Endothelial cell of umbilical vein (primary cell): ENCODE measurements at regions not wholly inside any gene's neighbourhood (a gene's known extent, or its start where the extent isn't known, plus 50 kb on each side); places are given as distances from the start of the nearest gene placed in this dataset.
A peak's percentile ranks its signal among the peaks of the same experiment; 100 is the strongest.

Experiments
- BruUV-seq: library from RNA; stranded (reverse); fragments of 400-500 nt; replicated peaks from 2 replicates; lab custom pipeline; 2021; lab: Mats Ljungman, UMichigan
- CTCF ChIA-PET: fragments of 300-600, 350-600 bp; sonication (Branson Sonifier 250); formaldehyde crosslinking; loops from one replicate; lab custom pipeline; 2021; ENCODE audit warnings: antibody characterized with exemption, inconsistent platforms; lab: Charles Lee
- POLR2A ChIA-PET: fragments of 300-600, 350-600 bp; sonication (Branson Sonifier 250); formaldehyde crosslinking; loops from one replicate; lab custom pipeline; 2021; ENCODE audit warnings: antibody characterized with exemption, inconsistent platforms; lab: Charles Lee
- DNase-seq: peaks from one replicate; pipeline ENCODE4 v3.0.0-alpha.2; 2011; ENCODE audit warnings: low read depth, low spot score
- FAIRE-seq: peaks from 2 replicates; lab custom pipeline; 2011; peaks lifted over from hg19 to GRCh38; lab: Jason Lieb, UNC
- H2AFZ ChIP-seq: 2 replicates; pipeline ENCODE4 v1.6.0; 2012; ENCODE audit warnings: low read depth, low read length, control low read depth, inconsistent platforms
- H3K27ac ChIP-seq: 2 replicates; pipeline ENCODE4 v1.5.1; 2011; ENCODE audit warnings: low read depth, mild to moderate bottlenecking, control low read depth, low read length, moderate library complexity; ENCODE audit not compliant: insufficient read depth
- H3K27me3 ChIP-seq, 2 experiments: 2 replicates each; pipeline versions ENCODE4 v1.6.0 to v1.6.1; 2011; ENCODE audit warnings: low read length in 2 of 2, mixed read lengths in 1 of 2; ENCODE audit not compliant: control insufficient read depth in 2 of 2, insufficient read depth in 2 of 2
- H3K36me3 ChIP-seq, 2 experiments: 2 replicates in 1 of 2; 3 replicates in 1 of 2; pipeline ENCODE4 v1.5.1; 2011; ENCODE audit warnings: low read length in 2 of 2, mild to moderate bottlenecking in 1 of 2, moderate library complexity in 1 of 2; ENCODE audit not compliant: control insufficient read depth in 2 of 2, insufficient read depth in 2 of 2; ENCODE audit errors: extremely low read depth in 1 of 2
- H3K4me1 ChIP-seq: 3 replicates; pipeline ENCODE4 v1.5.1; 2011; ENCODE audit warnings: mild to moderate bottlenecking, low read length; ENCODE audit not compliant: control insufficient read depth, insufficient read depth; ENCODE audit errors: extremely low read depth
- H3K4me2 ChIP-seq: 2 replicates; pipeline ENCODE4 v1.6.1; 2011; ENCODE audit warnings: low read length, control low read depth, mixed read lengths; ENCODE audit not compliant: insufficient read depth
- H3K4me3 ChIP-seq, 3 experiments: fragments of 200-600 bp in 1 of 3; sonication (generic), shearing (Covaris generic) in 1 of 3; replicated peaks in 1 of 3; 2 replicates each; pipeline ENCODE4 v1.5.1; 2011 to 2016; ENCODE audit warnings: control low read depth in 3 of 3, low read length in 3 of 3, mild to moderate bottlenecking in 2 of 3, inconsistent platforms in 1 of 3, low read depth in 1 of 3, moderate library complexity in 1 of 3; ENCODE audit not compliant: insufficient read depth in 1 of 3
- H3K79me2 ChIP-seq: 2 replicates; pipeline ENCODE4 v1.6.0; 2012; ENCODE audit warnings: low read length, inconsistent platforms; ENCODE audit not compliant: control insufficient read depth, insufficient read depth
- H3K9ac ChIP-seq: replicated peaks from 2 replicates; pipeline ENCODE3; 2011; ENCODE audit warnings: low read length, control low read depth; ENCODE audit not compliant: insufficient read depth; ENCODE audit errors: extremely low read depth
- H3K9me1 ChIP-seq: replicated peaks from 3 replicates; pipeline ENCODE4 v1.6.0; 2011; ENCODE audit warnings: mild to moderate bottlenecking, low read length; ENCODE audit not compliant: control insufficient read depth, insufficient read depth; ENCODE audit errors: extremely low read depth
- H3K9me3 ChIP-seq: replicated peaks from 2 replicates; pipeline ENCODE4 v1.5.1; 2012; ENCODE audit warnings: low read length, inconsistent platforms; ENCODE audit not compliant: control insufficient read depth, insufficient read depth
- H4K20me1 ChIP-seq: replicated peaks from 2 replicates; pipeline ENCODE3; 2011; ENCODE audit warnings: mild to moderate bottlenecking, low read length; ENCODE audit not compliant: control insufficient read depth, insufficient read depth; ENCODE audit errors: extremely low read depth
- EZH2 ChIP-seq: IDR thresholded peaks from 2 replicates; pipeline ENCODE4 v1.6.1; 2012; ENCODE audit warnings: borderline replicate concordance, low read depth, mild to moderate bottlenecking, moderate library complexity, low read length, inconsistent platforms; ENCODE audit not compliant: severe bottlenecking
- FOS ChIP-seq: IDR thresholded peaks from 2 replicates; pipeline ENCODE4 v1.6.1; 2011; ENCODE audit warnings: mild to moderate bottlenecking, low read length, moderate library complexity, borderline replicate concordance; ENCODE audit not compliant: insufficient read depth
- GATA2 ChIP-seq: IDR thresholded peaks from 2 replicates; pipeline ENCODE4 v1.7.0; 2011; ENCODE audit warnings: low read depth, mild to moderate bottlenecking, moderate library complexity, mixed read lengths, low read length; ENCODE audit not compliant: insufficient read length, insufficient read depth
- JUN ChIP-seq: IDR thresholded peaks from 2 replicates; pipeline ENCODE4 v1.6.1; 2011; ENCODE audit warnings: borderline replicate concordance, low read depth; ENCODE audit not compliant: insufficient read length, insufficient read depth
- MYC ChIP-seq: IDR thresholded peaks from one replicate; pipeline ENCODE4 v1.6.1; 2011; ENCODE audit warnings: mild to moderate bottlenecking, low read depth, low read length
- POLR2A ChIP-seq: IDR thresholded peaks from 2 replicates; pipeline ENCODE4 v1.6.1; 2012; ENCODE audit warnings: low read depth, mild to moderate bottlenecking, control low read depth, low read length
- POLR2AphosphoS5 ChIP-seq: IDR thresholded peaks from 2 replicates; pipeline ENCODE4 v1.6.1; 2012; ENCODE audit warnings: low read depth, mild to moderate bottlenecking, control low read depth, low read length, moderate library complexity; ENCODE audit not compliant: insufficient read depth
- dilution Hi-C: fragments of 300-500 bp; cut with MboI; formaldehyde crosslinking; loops from one replicate; pipeline ENCODE4 v1.15.0; 2019; ENCODE audit warnings: low sequenced_read_pairs; ENCODE audit not compliant: extremely low pct_ligation_motif_present
- intact Hi-C: fragments of 100-400 bp; cut with micrococcal nuclease; formaldehyde crosslinking; loops from one replicate; pipeline ENCODE4 v1.10.0; 2022
- TF ChIP-seq, protein P1 (sequence below), 2 donors: IDR thresholded peaks; 1 replicate in 1 of 2; 2 replicates in 1 of 2; pipeline ENCODE4 v1.5.1; 2011; ENCODE audit warnings: low read length in 2 of 2, mild to moderate bottlenecking in 2 of 2, moderate library complexity in 2 of 2, control low read depth in 1 of 2, inconsistent platforms in 1 of 2, low read depth in 1 of 2; ENCODE audit not compliant: insufficient read depth in 1 of 2; ENCODE audit errors: extremely low read depth in 1 of 2
- TF ChIP-seq, protein P2 (sequence below): IDR thresholded peaks from 2 replicates; pipeline ENCODE4 v1.6.1; 2011; ENCODE audit not compliant: insufficient read depth, insufficient read length

DNA sequence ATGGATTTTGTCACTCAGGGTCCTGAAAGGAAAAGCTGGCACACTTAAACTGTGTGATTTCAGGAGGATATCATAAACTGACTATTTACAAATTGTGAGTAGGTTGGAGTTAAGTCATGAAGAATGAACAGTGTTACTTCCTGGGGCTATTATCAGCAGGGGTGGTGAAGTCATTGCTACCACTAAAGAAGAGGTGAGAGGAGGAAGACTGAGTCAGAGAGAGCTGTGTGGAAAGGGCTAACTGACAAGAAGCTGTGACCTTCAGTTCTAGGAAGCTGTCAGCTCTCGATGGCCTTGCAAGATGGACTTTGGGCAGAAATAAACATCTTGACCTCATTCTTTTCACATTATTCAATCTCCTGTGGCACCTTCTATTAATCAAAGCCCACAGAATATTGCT is 72.3 kb upstream of the STARD4 start:
- H4K20me1 ChIP-seq, result no peaks in the 10 kb centered on the region
- no peaks in the 10 kb centered on the region for H3K9me3 ChIP-seq
- H3K27ac ChIP-seq, result peak overlapping the region; percentile 66
- POLR2A ChIA-PET, result interaction anchor here (0.7 to 1.4 kb wide), 2 partner anchors 22 to 76 kb away, joined by 4 read pairs; no protein-coding TSS in a partner anchor
- TF ChIP-seq, protein P1, sequence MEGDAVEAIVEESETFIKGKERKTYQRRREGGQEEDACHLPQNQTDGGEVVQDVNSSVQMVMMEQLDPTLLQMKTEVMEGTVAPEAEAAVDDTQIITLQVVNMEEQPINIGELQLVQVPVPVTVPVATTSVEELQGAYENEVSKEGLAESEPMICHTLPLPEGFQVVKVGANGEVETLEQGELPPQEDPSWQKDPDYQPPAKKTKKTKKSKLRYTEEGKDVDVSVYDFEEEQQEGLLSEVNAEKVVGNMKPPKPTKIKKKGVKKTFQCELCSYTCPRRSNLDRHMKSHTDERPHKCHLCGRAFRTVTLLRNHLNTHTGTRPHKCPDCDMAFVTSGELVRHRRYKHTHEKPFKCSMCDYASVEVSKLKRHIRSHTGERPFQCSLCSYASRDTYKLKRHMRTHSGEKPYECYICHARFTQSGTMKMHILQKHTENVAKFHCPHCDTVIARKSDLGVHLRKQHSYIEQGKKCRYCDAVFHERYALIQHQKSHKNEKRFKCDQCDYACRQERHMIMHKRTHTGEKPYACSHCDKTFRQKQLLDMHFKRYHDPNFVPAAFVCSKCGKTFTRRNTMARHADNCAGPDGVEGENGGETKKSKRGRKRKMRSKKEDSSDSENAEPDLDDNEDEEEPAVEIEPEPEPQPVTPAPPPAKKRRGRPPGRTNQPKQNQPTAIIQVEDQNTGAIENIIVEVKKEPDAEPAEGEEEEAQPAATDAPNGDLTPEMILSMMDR (IDR thresholded peaks at IDR 0.05; ENCODE audit: extremely low read depth in 1 of 2, insufficient read depth in 1 of 2, low read depth in 1 of 2, low read length in 2 of 2), result no peak
- TF ChIP-seq POLR2AphosphoS5 (peak; percentile 58), GATA2 (peak; percentile 91), MYC (no peak), JUN (peak; percentile 78), EZH2 (no peak), POLR2A (no peak), FOS (peak; percentile 93)
- TF ChIP-seq, protein P2, sequence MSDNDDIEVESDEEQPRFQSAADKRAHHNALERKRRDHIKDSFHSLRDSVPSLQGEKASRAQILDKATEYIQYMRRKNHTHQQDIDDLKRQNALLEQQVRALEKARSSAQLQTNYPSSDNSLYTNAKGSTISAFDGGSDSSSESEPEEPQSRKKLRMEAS, result no peak
- CTCF ChIA-PET, result interaction anchor here (0.9 to 2.0 kb wide), 9 partner anchors 12 to 114 kb away, joined by 3 to 11 read pairs (median 4); no protein-coding TSS in a partner anchor
- dilution Hi-C loops, result no loop called here
- no TSS peak for BruUV-seq
- H3K36me3 ChIP-seq, result no peaks in the 10 kb centered on the region
- FAIRE-seq (peak; percentile 94), DNase-seq (peak; percentile 90)
- peaks cover 29% of the 10 kb centered on the region for H3K4me1 ChIP-seq
- no peaks in the 10 kb centered on the region for H3K79me2 ChIP-seq
- no peak overlapping the region for H3K4me3 ChIP-seq
- intact Hi-C loops, result loop anchor here (1.0 to 2.0 kb wide), 3 partner anchors 18 to 33 kb away; no protein-coding TSS in a partner anchor
- H3K9ac ChIP-seq, result peak overlapping the region; percentile 8
- no peaks in the 10 kb centered on the region for H3K27me3 ChIP-seq
- H3K4me2 ChIP-seq, result peak overlapping the region; percentile 67
- no peak overlapping the region for H2AFZ ChIP-seq
- no peaks in the 10 kb centered on the region for H3K9me1 ChIP-seq
